IPS DF 6.9 (cell line): ENCODE measurements at regions not wholly inside any gene's neighbourhood (a gene's known extent, or its start where the extent isn't known, plus 50 kb on each side); places are given as distances from the start of the nearest gene placed in this dataset.

Experiments used
- DNase-seq: peaks from one replicate; pipeline ENCODE4 v3.0.0-alpha.2; 2013; ENCODE audit warnings: low read depth, low spot score
- H3K27ac ChIP-seq: one replicate; pipeline ENCODE4 v1.5.1; 2013; ENCODE audit warnings: low read length, control low read depth
- H3K27me3 ChIP-seq: 2 replicates; pipeline ENCODE4 v1.6.1; 2013; ENCODE audit warnings: mild to moderate bottlenecking, low read length; ENCODE audit not compliant: control insufficient read depth, insufficient read depth
- H3K36me3 ChIP-seq: 2 replicates; pipeline ENCODE4 v1.6.1; 2013; ENCODE audit warnings: low read length; ENCODE audit not compliant: control insufficient read depth, insufficient read depth
- H3K4me1 ChIP-seq: 2 replicates; pipeline ENCODE4 v1.6.1; 2013; ENCODE audit warnings: low read length; ENCODE audit not compliant: control insufficient read depth, insufficient read depth
- H3K4me3 ChIP-seq: 2 replicates; pipeline ENCODE4 v1.5.1; 2013; ENCODE audit warnings: mild to moderate bottlenecking, low read length
- H3K9me3 ChIP-seq: 2 replicates; pipeline ENCODE4 v1.6.1; 2013; ENCODE audit warnings: low read length, inconsistent platforms; ENCODE audit not compliant: control insufficient read depth, insufficient read depth
- WGBS: extraction: QIAGEN DNeasy Blood & Tissue Kit; methylation state at CpG from one replicate; pipeline ENCODE4 v1.1.7; 2013; ENCODE audit warnings: mixed read lengths, missing lambda C conversion rate; ENCODE audit not compliant: insufficient read length, insufficient coverage; 5-methylcytosine and 5-hydroxymethylcytosine counted together

DNA sequence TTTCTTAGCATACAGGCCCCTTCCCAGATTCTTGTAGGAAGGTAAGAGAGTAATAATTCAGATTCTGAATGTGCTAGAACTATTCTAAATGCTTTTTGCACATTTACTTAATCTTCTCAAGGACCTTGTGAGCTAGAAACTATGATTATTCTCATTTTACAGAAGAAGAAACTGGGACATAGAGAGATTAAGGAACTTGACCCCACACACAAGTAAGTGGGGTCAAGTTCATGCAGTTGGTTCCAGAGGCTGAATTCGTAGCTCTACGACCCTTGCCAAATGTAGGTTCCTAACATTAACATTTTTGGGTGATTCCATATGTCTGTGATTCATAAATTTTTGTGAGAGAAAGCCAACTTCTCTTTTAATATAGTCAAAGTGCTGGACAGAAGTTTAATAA lies 238.1 kb downstream of the LACC1 start:
- Histone ChIP-seq H3K4me1 (no peaks in the 10 kb centered on the region; the same call in 1 of the 2 replicates), H3K9me3 (no peaks in the 10 kb centered on the region), H3K36me3 (no peaks in the 10 kb centered on the region), H3K27ac (no peak overlapping the region), H3K4me3 (no peak overlapping the region), H3K27me3 (no peaks in the 10 kb centered on the region)
- no CpG with 5 or more reads among the region's 2 CpGs for WGBS
- no peak for DNase-seq

DNA sequence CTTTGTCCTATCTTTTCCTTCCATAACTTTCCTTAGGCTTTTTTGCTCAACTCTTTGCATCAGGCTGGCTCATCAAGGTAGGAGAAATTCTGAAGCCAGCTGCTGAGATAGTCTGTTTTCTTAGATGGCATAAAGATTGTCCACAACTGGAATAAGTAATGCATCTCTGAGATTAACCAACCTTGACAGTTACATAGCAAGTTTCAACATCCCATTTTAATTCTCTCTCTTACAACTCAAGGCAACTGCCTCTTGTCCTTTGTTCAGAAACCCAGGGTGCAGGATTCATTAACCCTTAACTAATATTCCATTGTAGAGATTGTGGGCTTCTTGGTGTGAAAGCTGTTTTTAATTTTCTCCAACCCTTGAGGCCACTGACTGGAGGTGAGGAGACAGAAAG lies 239.2 kb downstream of the LACC1 start:
- Histone ChIP-seq H3K4me1 (no peaks in the 10 kb centered on the region; the same call in 1 of the 2 replicates), H3K4me3 (no peak overlapping the region), H3K27me3 (no peaks in the 10 kb centered on the region), H3K9me3 (no peaks in the 10 kb centered on the region), H3K36me3 (no peaks in the 10 kb centered on the region), H3K27ac (no peak overlapping the region)
- no peak for DNase-seq

DNA sequence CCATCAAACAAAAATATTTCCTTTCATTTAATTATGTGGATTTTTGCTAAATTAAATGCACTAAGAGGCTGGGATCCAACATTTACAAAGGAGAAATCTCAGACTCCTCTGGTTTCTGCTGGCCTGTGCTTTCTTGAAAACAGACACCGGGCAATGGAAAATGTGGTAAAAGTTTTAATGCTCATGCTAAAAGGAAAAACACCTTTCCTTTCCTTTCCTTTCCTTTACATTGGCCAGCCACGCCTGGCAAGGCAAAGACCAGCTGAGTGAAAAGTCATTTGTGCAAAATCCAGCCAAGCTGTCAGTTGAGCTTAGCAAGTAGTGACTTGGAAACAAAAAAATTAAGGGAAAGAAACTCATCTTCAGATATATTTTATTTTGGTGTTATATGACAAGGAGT lies 240.3 kb downstream of the LACC1 start:
- Histone ChIP-seq H3K36me3 (no peaks in the 10 kb centered on the region), H3K9me3 (no peaks in the 10 kb centered on the region), H3K27me3 (no peaks in the 10 kb centered on the region), H3K27ac (no peak overlapping the region), H3K4me1 (no peaks in the 10 kb centered on the region; the same call in 1 of the 2 replicates), H3K4me3 (no peak overlapping the region)
- no peak for DNase-seq
- no CpG with 5 or more reads among the region's 2 CpGs for WGBS

DNA sequence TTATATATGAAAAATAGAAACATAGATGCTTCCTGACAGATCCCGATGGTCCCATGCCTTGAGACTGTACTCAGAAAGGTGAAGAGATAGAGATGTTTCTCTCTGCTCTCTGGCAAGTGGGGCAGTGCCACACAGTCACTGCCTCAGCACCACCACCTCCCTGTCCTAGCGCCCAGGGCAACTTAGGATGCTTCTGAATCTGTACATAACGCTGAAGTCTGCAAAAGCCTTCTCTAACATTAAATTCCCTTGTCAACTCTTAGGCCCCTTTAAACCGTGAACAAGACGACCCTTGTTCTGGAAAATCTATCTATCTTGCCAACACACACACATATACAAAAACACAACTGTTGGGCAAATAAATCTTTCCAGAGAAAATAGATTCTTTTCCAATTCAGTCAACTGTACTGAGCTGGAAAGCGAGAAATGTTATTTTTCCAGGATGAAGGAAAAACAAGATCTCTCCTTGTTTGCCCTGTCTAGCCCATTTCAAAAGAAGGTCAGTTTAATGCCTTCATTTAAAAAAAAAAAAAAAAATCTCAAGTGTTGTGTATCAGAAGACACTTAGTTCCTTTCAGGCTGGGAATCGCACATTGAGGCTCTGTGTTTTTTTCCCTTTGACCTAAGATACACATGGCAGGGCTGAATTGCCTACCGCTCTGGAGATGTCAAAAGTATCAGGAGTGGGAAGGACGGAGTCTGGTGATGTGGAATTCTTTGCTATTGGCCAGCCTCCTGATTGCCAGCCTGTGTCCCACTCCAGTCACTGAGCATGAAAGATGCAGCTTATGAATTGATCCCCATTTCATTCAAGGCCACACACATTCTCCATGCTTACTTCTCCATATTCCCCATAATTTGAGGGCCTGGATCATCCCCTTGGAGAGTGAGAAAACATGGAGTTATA lies 241.4 kb downstream of the LACC1 start:
- Histone ChIP-seq H3K27ac (no peak overlapping the region), H3K36me3 (no peaks in the 10 kb centered on the region), H3K4me3 (no peak overlapping the region), H3K4me1 (no peaks in the 10 kb centered on the region; the same call in 1 of the 2 replicates), H3K27me3 (no peaks in the 10 kb centered on the region), H3K9me3 (no peaks in the 10 kb centered on the region)
- DNase-seq = no peak
- WGBS = no CpG with 5 or more reads among the region's 9 CpGs

DNA sequence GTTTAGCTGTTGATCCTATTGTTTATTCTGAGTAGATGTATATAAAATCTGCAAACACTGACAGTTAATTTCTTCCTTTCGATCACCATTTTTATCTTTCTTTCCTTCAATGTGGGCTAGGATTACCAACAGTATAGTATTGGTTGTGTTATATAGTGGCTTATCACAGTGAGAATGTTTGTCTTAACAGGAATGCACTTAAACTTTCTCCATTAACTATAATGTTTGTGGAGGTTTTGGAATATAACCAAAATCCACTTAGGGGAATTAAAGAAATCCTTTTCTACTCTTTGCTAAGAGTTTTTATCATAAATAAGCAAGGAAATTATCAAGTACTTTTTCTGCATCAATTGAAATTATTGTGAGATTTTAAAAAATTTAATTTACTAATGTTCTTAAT lies 244.6 kb downstream of the LACC1 start:
- Histone ChIP-seq H3K27me3 (no peaks in the 10 kb centered on the region), H3K36me3 (no peaks in the 10 kb centered on the region), H3K27ac (no peak overlapping the region), H3K4me3 (no peak overlapping the region), H3K9me3 (no peaks in the 10 kb centered on the region), H3K4me1 (no peaks in the 10 kb centered on the region)
- DNase-seq = no peak
- WGBS = no CpG with 5 or more reads among the region's 1 CpG

DNA sequence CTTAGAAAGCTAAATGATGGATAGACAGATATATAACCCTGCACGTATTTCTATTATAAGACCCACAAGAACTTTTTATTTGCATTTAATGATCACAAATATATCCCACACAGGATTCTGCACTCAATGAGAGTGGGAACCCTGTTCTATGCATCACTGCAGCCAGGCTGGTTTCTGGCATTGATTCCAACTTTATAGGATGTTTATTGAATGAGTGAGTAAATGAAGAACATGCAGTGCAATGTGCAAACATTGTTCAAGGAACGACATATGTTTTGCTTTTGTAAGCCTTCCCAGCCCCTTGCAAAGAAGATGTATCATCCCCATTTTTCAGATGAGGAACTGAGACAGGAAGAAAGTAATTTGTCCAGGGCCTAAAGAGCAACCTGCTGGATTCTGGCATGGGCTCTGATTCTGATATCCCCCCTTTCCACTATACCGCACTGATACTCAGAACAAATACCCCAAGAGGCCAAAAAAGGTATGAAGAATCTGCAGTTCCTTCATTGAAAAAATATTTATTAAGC lies 246.3 kb downstream of the LACC1 start:
- no peak overlapping the region for H3K4me3 ChIP-seq
- H3K4me1 ChIP-seq = no peaks in the 10 kb centered on the region
- no CpG with 5 or more reads among the region's 3 CpGs for WGBS
- no peaks in the 10 kb centered on the region for H3K9me3 ChIP-seq
- no peaks in the 10 kb centered on the region for H3K27me3 ChIP-seq
- DNase-seq = no peak
- H3K27ac ChIP-seq = no peak overlapping the region
- no peaks in the 10 kb centered on the region for H3K36me3 ChIP-seq

DNA sequence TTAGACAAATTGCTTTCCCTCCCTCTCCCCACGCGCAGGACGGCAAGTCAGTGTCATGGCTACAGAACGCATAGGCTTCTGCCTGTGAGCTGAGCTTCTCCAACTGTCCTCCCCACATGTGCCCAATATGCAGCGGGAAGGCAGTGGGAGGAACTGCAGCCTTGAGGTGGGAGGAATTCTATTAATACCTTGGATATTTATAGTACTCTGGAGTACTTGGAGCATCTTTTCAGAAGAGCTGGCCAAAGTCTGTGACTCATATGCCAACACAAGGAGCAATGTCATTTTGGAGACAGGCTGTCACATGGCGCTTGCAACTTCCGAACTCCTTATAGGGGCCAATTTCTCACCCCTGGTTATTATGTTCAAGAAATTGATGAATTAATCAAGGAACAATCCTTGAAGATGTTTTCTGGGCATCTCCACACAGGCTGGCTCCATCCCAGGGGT lies 245.0 kb upstream of the SERP2 start:
- H3K27me3 ChIP-seq = no peaks in the 10 kb centered on the region
- H3K36me3 ChIP-seq = no peaks in the 10 kb centered on the region
- DNase-seq = no peak
- WGBS = no CpG with 5 or more reads among the region's 7 CpGs
- no peaks in the 10 kb centered on the region for H3K9me3 ChIP-seq
- no peak overlapping the region for H3K27ac ChIP-seq
- no peaks in the 10 kb centered on the region for H3K4me1 ChIP-seq
- H3K4me3 ChIP-seq = no peak overlapping the region

DNA sequence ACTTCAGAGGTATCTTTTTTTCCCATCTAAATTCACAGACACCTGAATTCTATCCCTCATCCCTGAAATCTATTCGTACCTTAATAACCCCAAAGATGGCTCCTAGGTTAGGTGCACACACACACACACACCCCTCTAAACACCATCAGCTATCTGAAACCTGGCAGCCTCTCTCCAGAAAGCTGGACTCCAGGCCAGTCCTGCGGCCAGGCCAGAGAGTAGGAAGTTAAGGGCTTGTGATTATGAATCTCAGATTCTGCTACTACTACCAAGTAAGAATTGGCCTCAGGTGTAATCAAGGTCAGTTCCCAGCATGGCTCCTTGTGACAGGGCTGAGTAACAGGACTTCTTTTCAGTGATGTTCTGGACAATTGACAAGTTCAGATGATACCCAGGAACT lies 244.2 kb upstream of the SERP2 start:
- no peak overlapping the region for H3K4me3 ChIP-seq
- no peaks in the 10 kb centered on the region for H3K4me1 ChIP-seq
- no peak overlapping the region for H3K27ac ChIP-seq
- DNase-seq = no peak
- no peaks in the 10 kb centered on the region for H3K27me3 ChIP-seq
- WGBS = no CpG with 5 or more reads among the region's 2 CpGs
- no peaks in the 10 kb centered on the region for H3K9me3 ChIP-seq
- no peaks in the 10 kb centered on the region for H3K36me3 ChIP-seq

DNA sequence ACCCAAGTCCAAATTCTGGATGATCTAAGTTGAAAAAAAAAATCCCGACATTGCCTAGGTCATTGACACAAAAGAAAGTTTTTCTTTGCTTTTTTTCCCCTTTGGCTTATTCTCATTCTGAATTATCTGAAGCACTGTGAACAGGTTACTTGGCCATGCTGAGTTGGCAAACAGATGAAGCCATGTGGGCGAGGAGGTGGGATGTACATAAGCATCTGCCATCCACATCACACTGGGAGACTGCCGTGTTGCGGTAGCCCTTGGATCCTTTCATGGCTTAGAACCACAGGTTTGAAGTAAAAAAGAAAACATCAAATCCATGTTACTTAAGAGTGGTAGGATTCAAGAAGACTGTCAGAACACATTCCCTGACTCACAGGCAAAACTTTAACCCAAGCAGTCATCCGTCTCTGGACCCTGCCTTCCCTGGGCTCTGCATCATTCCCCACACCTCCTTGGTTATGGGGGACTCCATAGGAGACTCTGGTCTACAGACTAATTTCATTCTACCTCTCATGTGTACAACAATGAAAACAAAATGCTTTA lies 242.5 kb upstream of the SERP2 start:
- WGBS = no CpG with 5 or more reads among the region's 5 CpGs

DNA sequence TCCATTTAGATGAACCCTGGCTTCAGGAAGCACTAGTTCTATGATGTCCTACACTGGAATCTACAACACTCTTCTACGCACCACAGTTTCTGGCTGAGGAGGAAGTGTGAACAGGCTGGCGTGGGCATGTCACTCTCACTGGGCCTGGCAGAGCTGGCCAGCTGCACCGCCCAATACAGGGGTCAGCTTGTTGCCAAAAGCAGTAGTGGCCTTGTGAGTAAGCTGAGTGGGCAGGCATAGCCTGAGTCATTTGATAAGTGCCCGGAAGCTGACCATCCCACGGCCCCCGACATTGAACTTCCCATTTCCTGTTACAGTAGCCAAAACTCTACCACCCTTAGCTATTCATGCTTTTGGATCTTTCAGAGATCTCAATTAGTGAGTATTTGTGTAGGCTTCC lies 240.9 kb upstream of the SERP2 start:
- WGBS = no CpG with 5 or more reads among the region's 6 CpGs
- Histone ChIP-seq H3K4me3 (no peak overlapping the region), H3K9me3 (no peaks in the 10 kb centered on the region), H3K4me1 (no peaks in the 10 kb centered on the region), H3K27ac (no peak overlapping the region), H3K36me3 (no peaks in the 10 kb centered on the region), H3K27me3 (no peaks in the 10 kb centered on the region)
- no peak for DNase-seq

More for the DNA sequence above, 242.5 kb upstream of the SERP2 start:
- no peak overlapping the region for H3K27ac ChIP-seq
- no peak overlapping the region for H3K4me3 ChIP-seq
- no peak for DNase-seq
- no peaks in the 10 kb centered on the region for H3K9me3 ChIP-seq
- no peaks in the 10 kb centered on the region for H3K36me3 ChIP-seq
- no peaks in the 10 kb centered on the region for H3K4me1 ChIP-seq
- no peaks in the 10 kb centered on the region for H3K27me3 ChIP-seq
